AG09319 (cell line): ENCODE measurements at regions not wholly inside any gene's neighbourhood (a gene's known extent, or its start where the extent isn't known, plus 50 kb on each side); places are given as distances from the start of the nearest gene placed in this dataset.

ENCODE experiments used
- DNase-seq: peaks from one replicate; pipeline ENCODE4 v3.0.0-alpha.2; 2010; ENCODE audit warnings: low read depth; ENCODE audit errors: extremely low read depth
- CTCF ChIP-seq: IDR thresholded peaks from 2 replicates; pipeline ENCODE4 v1.5.1; 2011; ENCODE audit warnings: low read depth, mild to moderate bottlenecking, inconsistent platforms, low read length, moderate library complexity

- TF ChIP-seq CTCF: no peak
- no peak for DNase-seq
These were observed 216.7 kb upstream of the CELF2 start for GRCh38 chr10:10800961-10801360.

GRCh38 chr10:10803278-10803677 is 214.4 kb upstream of the CELF2 start:
- no peak for DNase-seq
- TF ChIP-seq CTCF: no peak

- no peak for DNase-seq
- no peak for TF ChIP-seq CTCF
These were observed 213.6 kb upstream of the CELF2 start for GRCh38 chr10:10804061-10804460.

- no peak for DNase-seq
- TF ChIP-seq CTCF: no peak
These were observed 212.5 kb upstream of the CELF2 start for GRCh38 chr10:10804998-10805740.

- DNase-seq: no peak
- no peak for TF ChIP-seq CTCF
These were observed 210.6 kb upstream of the CELF2 start for GRCh38 chr10:10807106-10807505.

GRCh38 chr10:10811562-10811961 is 206.1 kb upstream of the CELF2 start:
- no peak for TF ChIP-seq CTCF
- DNase-seq: no peak

GRCh38 chr10:10813656-10814055 is 204.0 kb upstream of the CELF2 start:
- no peak for TF ChIP-seq CTCF
- DNase-seq: no peak
